ENCODE measurements at regions not wholly inside any gene's neighbourhood (a gene's known extent, or its start where the extent isn't known, plus 50 kb on each side); places are given as distances from the start of the nearest gene placed in this dataset.

DNA sequence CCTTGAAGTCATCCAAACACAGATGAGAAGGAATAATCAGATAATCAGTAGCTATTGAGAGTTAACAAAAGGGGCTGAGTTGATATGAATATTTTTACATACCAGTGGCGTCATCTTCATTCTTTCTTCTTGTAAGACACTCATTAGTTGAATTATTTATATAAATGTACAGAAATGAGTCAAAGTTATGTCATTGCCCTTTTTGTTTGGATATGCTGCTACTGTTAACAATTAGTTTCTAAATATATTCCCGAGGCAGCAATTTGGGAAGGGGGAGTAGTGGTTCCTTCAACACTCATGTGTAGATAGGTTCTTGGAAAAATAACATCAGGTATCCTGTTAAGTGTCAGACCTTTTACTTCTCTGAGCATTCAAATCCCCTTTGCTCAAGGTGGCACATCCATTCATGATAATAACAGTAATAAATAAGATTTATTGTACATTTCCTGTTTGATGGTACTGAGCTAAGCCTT, 436.6 kb downstream of the SPRY1 start:
- no peak for DNase-seq

DNA sequence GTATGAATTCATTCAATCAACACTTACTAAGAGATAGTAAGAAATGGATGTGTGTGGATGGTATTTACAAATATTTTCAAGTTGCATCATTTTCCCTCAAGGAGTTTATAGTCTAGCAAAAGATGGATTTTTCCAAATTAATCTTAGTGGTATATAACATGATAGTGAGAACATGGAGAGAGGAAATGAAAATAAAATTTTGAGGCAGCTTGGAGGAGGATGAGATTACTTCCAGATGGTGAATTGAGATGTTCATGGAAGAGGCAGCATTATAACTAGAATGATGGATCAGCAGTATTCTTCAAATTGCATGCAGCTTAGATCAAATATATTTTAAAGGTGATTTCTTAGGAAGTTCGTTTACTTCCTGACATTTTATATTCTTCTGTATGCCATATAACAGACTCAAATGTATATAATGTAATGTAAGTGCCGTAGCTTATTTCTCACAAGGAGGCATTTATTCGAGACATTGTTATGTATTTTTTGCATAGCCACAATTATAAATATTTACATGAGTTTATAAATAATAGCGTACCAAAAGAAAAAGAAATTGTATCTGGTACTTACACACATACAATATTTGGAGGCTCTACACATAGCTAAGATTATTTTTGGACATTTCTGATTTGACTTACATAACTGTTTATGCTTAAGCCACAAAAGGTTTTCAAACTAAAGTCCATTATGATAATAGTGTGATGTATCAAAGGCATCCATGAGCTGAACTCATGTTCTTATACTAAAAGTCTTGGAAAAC, 439.4 kb downstream of the SPRY1 start:
- no peak for DNase-seq

DNA sequence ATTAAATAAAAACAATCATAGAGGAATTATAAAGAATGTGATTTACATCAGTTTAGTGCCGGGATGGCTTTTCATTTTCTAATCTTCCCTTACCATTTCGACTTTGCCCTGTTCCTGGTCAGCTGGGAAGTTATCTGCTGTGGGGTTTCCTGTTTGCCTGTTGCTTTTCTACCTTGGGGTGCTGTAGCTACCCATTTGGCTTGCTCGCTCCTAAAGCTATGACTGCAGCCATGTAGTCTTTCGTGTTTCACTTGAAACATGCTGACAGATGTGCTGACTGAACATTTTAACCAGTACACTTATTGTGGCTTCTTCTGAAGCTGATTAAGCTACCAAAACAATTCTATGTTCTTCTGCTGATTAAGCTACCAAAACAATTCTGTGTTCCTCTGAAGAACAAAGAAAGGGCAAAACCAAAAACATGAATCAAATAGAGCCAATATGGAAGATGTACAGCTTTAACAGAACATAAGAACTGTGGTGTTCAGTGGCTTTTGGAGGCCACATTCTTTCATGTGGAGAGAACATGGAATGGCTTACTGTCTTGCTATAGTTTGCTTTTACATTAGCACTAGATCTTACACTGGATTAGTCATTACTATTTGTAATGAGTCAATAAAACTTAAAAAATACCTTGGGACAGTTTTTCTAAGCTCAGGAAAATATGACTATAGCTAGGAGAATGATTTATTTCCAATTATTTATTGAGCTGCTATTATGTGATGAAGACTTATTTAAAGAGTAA, 440.4 kb downstream of the SPRY1 start:
- DNase-seq: no peak

DNA sequence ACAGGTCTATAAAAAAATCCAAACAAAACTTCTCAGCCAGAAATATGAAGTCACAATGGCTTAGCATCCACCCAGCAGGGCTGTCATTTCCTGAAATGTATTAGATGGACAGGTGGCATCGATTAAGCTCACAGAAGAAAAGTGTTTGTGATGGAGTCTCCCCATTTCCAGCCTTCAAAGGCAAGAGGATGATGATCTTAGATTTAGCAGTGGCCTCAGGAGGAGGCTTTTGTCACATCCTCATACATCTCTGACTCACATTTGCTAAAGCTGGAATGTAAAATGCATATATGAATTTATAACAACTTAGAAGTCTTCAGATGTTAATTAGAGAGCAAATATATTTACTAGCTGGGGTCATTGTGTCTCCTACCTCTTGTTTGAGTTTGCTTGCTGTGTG, 441.9 kb downstream of the SPRY1 start:
- DNase-seq: no peak

DNA sequence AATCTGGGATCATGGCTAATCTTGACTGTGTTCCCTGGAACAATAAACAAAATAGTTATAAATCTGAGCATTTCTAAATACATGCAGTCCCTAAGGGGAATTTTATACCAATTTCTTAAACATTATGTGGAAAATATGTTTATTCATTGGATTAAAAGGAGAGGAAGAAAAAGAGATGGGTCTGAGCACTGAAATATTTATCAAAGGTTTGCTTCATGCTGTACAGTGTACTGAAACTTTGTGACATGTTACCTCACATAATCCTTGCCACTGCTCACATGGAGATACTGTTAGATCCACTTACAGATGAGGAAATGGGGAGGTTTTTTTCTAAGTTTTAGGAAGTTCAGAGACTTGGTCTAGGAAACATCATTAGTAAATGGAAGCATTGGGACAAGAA, 443.6 kb downstream of the SPRY1 start:
- DNase-seq: no peak

DNA sequence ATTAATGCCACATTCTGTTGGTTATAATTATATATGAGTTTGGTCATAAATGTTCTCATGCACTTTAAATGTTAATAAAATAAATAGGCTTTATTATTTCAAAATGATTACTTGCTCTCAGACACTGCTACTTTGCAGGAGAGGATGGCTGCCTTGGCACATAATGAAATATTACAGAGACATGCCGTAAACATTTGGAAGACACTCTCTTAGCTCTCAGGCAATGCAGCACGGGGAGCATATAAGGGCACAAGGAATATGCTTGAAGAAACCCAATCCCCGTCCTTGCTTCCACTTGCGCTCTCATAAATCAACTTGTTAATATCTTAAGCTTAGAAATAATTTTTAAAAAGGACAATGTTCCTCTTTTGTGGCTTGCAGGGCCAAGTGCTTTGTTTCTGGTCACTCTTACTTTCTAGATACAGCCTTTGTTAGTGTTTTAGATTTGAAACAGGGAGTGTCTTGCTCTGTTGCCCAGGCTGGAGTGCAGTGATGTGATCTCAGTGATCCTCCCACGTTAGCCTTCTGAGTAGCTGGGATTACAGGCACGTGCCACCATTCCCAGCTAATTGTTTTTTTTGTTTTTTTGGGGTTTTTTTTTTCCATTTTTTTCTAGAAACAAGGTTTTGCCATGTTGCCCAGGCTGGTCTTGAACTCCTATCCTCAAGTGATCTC, 445.0 kb downstream of the SPRY1 start:
- no peak for DNase-seq

DNA sequence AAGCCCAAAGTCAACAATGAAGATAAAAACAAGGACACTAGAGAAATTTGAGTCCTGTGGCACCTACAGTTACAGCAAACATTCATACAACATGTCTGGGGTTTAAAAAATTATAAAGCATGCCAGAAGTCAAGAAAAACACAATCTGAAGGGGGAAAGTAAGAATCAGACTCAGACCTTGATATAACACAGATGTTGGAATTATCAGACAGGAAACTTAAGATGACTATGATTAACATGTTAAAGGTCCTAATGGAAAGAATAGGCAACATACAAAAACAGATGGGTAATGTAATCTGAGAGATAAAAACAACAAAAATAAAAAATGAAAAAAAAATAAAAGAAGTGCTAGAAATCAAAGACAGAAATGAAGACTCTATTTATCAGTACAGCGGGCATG, 446.5 kb downstream of the SPRY1 start:
- no peak for DNase-seq

DNA sequence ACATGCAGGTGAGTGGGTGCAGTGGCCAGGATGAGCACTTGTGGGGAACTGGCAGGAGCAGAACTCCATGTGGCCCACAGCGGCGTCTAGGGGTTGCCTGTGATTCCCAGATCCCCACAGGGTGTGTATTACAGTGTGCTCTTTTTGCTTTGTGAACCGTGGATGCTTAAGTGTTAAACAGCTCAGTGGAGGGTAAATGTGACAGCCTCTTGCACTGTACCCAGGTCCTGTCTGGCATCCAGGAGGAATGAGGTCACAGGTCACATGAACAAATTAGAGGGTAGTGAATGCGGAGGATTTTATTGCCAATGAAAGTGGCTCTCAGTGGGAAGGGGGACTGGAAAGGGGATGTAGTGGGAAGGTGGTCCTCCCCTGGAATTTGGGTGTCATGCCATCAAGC, 447.8 kb downstream of the SPRY1 start:
- DNase-seq: no peak

DNA sequence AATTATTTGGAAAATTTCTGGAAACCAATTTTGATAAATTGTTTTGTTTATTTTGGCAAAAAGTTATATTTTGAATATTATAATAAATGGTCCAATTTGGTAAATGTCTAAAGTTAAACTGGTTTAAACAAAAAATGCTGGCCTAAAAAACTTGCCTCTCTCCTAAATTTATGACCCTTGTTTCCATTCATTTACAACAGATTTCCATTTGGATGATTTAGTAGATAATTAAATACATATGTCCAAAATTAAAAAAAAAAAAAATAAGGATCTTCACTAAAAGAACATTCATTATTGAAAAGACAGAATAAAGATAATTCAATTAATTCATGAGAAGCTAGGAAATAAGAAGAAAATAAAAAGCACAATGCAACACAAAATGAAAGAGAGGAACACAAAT, 449.5 kb downstream of the SPRY1 start:
- DNase-seq: no peak

DNA sequence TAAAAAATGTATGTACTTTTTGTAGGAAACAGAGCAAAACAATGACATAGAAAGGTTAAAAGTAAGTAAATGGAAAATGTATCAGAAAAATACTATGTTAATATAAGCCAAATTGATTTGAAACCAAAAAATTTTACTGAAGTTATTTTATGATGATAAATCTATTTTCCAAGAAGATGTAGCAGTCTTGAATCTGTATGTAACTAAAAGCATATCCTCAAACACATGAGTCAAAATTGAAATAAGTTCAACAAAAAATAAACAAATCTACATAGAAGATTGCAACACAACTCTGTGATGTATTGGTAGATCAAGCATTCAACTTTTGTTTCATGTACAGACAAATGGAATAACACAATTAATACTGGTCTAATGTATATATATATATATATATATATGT, 450.0 kb downstream of the SPRY1 start:
- DNase-seq: no peak

DNA sequence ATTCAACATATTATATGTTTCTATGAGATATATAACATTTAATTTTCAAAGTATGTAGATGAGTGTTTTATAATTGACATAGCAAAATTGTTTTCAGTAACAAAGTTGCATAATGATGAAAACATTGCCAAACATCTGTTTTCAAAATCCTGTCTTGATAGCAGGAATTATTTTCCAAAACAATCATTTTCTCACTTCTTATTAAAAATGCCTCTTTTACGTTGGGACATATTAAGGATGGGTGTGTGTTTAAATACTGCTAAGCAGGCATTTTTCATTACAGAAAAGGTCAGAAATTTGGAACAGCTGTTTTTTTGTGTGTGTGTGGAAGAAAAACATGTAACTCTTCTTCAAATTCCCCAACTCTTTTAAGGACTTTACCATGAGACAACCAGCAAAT, 452.0 kb downstream of the SPRY1 start:
- DNase-seq: no peak

DNA sequence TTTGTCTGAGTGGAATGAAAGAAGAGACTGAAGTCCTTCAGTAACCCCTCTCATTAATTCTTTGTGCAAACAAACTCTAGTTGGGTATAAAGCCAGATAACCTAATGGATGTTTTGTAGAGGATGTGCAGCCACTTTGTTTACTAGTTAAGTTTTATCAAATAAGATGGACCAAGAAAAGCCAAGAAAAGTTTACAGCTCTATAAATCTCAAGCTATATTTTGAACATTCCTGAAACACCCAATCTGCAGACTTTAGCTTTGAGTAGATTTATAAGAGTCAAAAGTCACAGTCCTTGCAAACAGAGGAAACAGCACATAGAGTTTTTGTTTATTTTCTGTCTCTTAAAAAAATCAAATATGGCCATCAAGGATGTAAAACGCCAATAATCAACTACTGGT, 452.9 kb downstream of the SPRY1 start:
- no peak for DNase-seq

DNA sequence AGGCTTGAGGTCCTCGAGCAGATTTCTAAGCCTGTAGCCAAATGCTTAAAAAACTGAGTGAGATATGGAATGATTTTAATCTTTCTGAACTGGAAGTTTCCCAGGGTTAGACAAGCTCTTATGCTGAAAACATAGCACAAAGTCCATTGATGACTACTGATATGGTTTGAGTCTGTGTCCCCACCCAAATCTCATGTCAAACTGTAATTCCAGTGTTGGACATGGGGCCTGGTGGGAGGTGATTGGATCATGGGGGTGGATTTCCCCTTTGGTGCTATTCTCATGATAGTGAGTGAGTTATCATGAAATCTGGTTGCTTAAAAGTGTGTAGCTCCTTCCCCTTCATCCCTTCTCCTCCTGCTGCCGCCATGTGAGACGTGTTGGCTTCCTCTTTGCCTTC, 454.9 kb downstream of the SPRY1 start:
- DNase-seq: no peak

DNA sequence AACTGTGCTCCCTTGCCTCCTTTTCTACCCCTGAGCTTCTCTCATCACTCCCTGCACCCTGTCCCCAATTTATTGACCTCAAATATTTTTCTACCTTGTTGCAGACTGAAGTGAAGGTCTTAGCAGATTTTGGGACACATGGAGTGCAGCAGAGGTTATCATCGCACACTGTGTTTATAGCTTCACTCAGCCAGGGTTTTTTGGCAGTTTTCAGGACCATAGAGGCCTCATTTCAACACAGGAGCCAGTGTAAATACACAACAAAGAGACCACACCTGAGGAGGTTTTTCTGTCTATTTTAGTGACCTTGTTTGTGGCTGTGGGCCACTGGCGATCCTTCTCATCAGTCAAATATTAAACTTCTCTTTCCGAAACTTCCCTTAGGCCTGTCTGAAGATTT, 457.1 kb downstream of the SPRY1 start:
- no peak for DNase-seq

DNA sequence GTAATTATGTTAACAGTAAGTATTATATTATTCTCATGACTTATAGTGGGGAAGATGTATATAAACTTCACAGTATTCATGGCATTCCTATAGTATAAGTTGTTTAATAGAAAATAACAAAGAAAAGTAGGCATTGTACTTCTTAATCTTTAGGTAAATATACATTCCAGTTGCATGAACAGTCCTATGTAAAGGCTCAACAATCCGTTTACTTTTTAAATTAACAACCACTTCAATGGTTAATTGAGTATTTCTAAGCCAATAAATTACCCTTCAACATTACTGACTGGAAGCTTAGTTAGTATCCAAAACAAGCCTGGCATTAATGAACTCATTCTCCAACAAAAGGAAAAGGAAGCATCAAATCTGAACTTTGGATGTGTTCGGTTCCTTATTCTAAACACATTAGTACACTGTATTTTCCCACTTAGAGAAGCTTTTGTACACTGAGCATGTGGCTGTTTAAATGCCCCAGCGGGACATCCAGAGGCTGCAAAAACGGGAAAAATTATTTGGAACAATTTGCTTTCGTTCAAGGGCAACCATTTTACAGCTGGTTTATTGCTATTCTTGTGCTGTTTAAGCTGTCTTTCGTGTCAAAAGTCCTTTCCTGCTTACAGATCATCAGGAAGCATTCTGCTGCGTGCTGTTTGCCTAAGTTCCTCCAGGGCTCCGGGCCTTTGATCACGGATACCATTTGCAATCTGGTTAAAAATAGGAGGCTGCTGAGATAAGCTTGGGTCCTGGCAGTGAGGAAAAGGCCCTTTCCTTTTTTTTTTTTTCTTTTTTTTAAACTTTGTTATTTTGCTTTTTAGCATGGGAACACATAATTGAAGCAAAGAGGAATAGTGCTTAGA, 460.3 kb downstream of the SPRY1 start:
- DNase-seq: peak in 2 of 56 donors; percentile 1

DNA sequence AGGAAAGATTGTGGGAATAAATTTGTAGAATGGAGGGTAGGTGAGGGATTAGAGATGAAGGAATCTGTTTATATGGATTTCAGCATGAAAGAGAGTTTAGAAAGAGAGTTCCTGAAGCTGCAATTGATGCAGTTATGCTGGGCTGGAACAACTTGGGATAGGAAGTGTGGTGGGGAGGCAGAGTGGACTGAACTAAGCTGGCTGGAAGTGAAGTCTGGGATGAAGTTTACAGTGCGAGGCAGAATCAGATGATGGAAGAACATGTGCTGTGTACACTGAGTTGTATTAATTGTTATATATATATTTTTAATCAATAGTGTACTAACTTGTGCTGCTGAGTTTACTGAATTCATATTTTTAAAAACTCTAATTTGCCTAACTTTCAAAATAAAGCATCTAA, 461.9 kb downstream of the SPRY1 start:
- no peak for DNase-seq

DNA sequence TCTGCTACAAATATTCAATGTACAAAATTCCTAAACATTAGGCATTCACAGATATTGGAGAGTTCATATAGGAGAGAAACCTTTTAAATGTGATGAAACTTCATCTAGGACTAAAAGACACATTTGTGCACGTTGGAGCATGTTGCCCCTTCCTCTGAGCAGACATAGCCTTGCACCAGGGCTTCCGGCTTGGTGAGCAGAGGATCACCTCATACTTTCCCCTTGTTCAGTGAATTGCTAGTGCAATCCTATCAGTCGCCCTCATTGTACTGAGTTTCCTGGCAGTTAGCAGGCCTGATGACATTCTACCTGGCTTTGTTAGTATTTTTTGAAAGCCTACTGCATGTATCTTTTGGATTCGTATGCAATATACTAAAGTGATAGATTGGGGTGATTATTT, 466.2 kb downstream of the SPRY1 start:
- no peak for DNase-seq

DNA sequence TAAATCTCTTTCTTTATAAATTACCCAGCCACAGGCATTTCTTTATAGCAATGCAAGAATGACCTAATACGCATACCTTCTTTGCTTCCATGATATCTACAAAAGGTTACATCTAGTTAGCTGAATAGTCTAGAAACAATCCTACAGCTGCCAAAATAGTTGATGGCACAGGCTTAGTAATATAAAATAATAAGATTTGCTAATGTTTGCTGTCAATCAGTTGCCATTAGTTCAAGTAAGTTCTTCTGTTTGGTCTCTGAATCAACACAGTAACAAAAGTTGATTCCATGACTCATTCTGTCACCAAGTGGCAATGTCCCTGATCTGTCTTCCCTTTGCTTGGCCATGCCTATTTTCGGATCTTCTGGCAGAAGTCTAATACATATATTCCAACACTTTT, 470.2 kb downstream of the SPRY1 start:
- DNase-seq: no peak

DNA sequence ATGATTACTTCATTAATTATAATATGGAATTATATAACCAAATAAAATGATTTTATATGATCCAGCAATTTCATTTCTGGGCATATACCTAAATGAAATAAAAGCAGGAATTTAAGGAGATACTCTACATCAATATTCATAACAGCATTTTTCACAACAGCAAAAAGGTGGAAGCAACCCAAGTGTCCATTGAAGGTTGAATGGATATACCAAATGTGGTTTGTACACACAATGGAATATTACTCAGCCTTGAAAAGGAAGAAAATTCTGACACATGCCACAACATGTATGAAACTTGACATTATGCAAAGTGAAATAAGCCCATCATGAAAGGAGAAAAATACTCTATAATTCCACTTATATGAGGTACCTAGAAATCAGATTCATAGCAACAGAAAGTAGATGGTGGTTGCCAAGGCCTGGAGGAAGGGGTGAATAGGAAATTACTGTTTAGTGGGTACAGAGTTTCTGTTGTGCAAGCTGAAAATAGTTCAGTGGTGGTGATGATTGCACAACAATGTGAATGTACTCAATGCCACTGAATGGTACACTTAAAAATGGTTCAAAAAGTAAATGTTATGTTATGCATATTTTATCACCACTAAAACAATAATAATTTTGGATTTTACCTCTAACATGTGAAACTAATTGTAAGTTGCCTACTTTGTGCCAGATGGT, 471.5 kb downstream of the SPRY1 start:
- no peak for DNase-seq

DNA sequence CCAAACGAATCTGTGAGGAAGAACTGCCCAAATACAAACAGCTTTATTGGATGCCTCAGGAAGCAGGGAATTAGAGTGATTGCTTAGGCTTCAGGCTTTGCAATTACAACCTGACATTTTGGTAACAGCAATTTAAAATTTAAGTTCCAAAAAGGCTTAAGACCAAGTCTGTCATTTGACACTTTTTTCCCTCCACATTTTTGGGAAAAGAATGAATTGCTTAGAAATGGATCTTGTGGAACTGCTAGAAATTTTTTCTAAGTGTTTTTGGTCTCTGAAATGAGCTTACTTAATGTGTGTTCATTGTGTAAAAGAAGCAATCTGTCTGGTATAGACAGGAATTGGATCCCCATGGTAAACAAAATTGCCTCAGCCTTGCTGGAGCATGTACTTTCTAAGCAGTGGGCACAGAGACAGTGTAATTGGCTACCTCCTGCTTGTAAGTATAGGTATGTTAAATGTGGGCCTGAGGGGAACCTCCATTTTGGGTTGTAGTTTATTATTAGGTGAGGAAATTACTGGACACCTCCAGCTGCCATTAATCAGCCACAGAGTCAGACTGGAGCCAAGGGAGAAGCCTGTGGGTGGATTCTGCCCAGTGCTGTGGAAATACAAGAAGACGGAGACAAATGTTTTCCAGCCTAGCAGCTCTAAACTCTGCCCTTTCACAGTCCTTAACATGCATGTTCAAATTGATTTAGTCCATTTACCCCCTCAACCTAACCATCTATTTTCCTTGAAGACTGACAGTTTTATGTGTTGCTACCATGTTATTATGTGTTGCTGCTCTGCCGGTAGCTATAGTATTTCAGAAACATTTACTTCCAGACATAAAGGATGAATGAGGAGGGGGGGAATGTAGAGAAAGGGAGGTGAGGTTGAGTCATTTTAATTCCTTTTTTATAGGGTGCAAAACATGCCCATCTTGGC, 473.0 kb downstream of the SPRY1 start:
- DNase-seq: no peak
